Uterus (tissue), 3 donors: ENCODE measurements at regions not wholly inside any gene's neighbourhood (a gene's known extent, or its start where the extent isn't known, plus 50 kb on each side); places are given as distances from the start of the nearest gene placed in this dataset.

Experiments used
- DNase-seq, 2 donors: peaks; one replicate each; pipeline ENCODE4 v3.0.0-alpha.2; 2019 to 2020
- H3K27ac ChIP-seq, 2 donors: fragments of 200-600 bp; sonication (generic); 1 replicate in 1 of 2; 2 replicates in 1 of 2; pipeline ENCODE4 v1.5.1; 2016 to 2018
- H3K27me3 ChIP-seq, 2 donors: fragments of 200-600 bp; sonication (generic); one replicate each; pipeline ENCODE4 v1.5.1; 2018 to 2019; ENCODE audit warnings: control low read depth in 1 of 2
- H3K36me3 ChIP-seq, 2 donors: fragments of 200-600 bp; sonication (generic); one replicate each; pipeline ENCODE4 v1.5.1; 2019; ENCODE audit warnings: control low read depth in 1 of 2
- H3K4me1 ChIP-seq, 2 donors: fragments of 200-600 bp; sonication (generic); one replicate each; pipeline ENCODE4 v1.5.1; 2018 to 2019; ENCODE audit warnings: control low read depth in 1 of 2
- H3K4me3 ChIP-seq, 2 donors: fragments of 200-600 bp; sonication (generic); 1 replicate in 1 of 2; 2 replicates in 1 of 2; pipeline ENCODE4 v1.5.1; 2018 to 2019; ENCODE audit warnings: mild to moderate bottlenecking in 1 of 2
- H3K9me3 ChIP-seq, 2 donors: fragments of 200-600 bp; sonication (generic); one replicate each; pipeline ENCODE4 v1.5.1; 2019; ENCODE audit warnings: control low read depth in 1 of 2
- POLR2A ChIP-seq, 2 donors: fragments of 450-650 bp; IDR thresholded peaks; one replicate each; pipeline ENCODE4 v1.6.1; 2016; ENCODE audit warnings: antibody characterized with exemption in 2 of 2, mild to moderate bottlenecking in 1 of 2, moderate library complexity in 1 of 2
- intact Hi-C: fragments of 100-400 bp; cut with DNase I; formaldehyde crosslinking; loops from one replicate; pipeline ENCODE4 v1.15.1; 2023; ENCODE audit warnings: low total_unique reads
- TF ChIP-seq, protein P1 (sequence below), 4 experiments: fragments of 200-600 bp in 2 of 4; fragments of 450-650 bp in 2 of 4; sonication (generic) in 2 of 4; IDR thresholded peaks; one replicate each; pipeline ENCODE4 v1.5.1; 2016 to 2019; ENCODE audit warnings: antibody characterized with exemption in 4 of 4, mild to moderate bottlenecking in 2 of 4, moderate library complexity in 1 of 4
- donor health status: DM: yes; HTN: yes; CAD: no.

DNA sequence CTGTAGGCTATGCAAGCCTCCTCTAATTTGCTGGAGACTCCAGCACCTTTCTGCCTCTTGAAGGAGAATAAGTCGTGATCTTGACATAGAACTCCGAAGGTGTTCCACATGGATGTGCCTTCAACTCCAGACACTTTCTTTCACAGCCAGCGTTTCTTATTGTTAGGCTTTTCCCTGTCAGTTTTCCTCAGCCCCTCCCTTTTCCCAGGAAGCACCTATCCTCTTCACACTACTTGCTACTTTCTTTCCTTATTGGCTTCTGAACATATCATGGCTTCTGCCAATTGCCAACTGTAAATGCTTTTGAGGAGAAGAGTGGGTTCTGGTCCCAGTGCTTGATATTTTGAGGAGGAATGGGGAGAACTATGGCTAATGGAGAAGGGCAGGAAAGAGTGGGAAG, 216.3 kb upstream of the PGR start:
- peak overlapping the region in 1 of 2 donors; percentile 90 for H3K27ac ChIP-seq
- intact Hi-C loops, result no loop called here
- TF ChIP-seq, protein P1, sequence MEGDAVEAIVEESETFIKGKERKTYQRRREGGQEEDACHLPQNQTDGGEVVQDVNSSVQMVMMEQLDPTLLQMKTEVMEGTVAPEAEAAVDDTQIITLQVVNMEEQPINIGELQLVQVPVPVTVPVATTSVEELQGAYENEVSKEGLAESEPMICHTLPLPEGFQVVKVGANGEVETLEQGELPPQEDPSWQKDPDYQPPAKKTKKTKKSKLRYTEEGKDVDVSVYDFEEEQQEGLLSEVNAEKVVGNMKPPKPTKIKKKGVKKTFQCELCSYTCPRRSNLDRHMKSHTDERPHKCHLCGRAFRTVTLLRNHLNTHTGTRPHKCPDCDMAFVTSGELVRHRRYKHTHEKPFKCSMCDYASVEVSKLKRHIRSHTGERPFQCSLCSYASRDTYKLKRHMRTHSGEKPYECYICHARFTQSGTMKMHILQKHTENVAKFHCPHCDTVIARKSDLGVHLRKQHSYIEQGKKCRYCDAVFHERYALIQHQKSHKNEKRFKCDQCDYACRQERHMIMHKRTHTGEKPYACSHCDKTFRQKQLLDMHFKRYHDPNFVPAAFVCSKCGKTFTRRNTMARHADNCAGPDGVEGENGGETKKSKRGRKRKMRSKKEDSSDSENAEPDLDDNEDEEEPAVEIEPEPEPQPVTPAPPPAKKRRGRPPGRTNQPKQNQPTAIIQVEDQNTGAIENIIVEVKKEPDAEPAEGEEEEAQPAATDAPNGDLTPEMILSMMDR (IDR thresholded peaks at IDR 0.05), result no peak
- no peak for TF ChIP-seq POLR2A (IDR thresholded peaks at IDR 0.05)
- H3K4me1 ChIP-seq, result peaks cover 0 to 4% of the 10 kb centered on the region in 2 donors
- H3K36me3 ChIP-seq, result no peaks in the 10 kb centered on the region
- H3K9me3 ChIP-seq, result no peaks in the 10 kb centered on the region
- DNase-seq, result no peak
- H3K4me3 ChIP-seq, result no peak overlapping the region
- H3K27me3 ChIP-seq, result no peaks in the 10 kb centered on the region

DNA sequence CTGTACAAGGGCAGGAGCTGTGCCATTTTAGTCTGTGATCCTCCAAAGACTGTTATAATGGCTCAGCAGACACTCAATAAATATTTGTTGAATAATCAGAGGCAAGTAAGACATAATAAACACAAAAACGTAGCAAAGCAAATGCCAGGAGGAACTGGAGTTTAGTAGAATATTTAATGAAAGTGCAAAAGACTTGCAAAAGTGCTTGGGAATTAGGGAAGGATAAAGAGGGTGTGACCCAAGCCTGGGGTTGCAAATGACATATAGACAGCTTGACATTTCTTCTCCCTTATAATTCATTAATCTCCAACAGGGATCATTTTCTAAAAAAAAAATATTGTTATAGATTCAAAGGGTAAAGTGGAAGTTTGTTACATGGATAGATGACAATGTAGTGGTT, 212.7 kb upstream of the PGR start:
- no peak for DNase-seq
- Histone ChIP-seq H3K27me3 (no peaks in the 10 kb centered on the region), H3K4me1 (no peaks in the 10 kb centered on the region), H3K4me3 (no peak overlapping the region), H3K27ac (peak overlapping the region; percentile 29 to 73), H3K9me3 (no peaks in the 10 kb centered on the region), H3K36me3 (no peaks in the 10 kb centered on the region)
- intact Hi-C loops, result no loop called here
- TF ChIP-seq, protein P1 (IDR thresholded peaks at IDR 0.05), result no peak
- no peak for TF ChIP-seq POLR2A (IDR thresholded peaks at IDR 0.05)

DNA sequence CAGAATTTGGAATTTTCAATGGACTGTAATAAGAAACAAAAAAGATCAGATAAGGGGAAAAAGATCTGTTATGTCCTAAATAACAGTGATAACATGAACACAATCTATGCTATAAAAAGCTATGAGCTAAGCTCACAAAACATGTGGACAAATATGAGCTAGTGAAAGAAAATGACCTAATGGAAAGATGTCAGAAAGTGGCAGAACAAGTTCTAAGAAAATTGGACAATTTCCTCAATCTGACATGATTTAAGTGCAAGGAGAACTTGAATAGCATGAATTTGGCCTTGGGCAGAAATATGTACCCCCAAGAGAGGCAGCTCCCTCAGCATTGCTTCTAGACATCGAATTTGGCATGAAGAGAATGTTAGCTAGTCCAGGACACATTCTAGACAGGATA, 212.0 kb upstream of the PGR start:
- TF ChIP-seq, protein P1 (IDR thresholded peaks at IDR 0.05), result no peak
- no peak for TF ChIP-seq POLR2A (IDR thresholded peaks at IDR 0.05)
- no peak for DNase-seq
- Histone ChIP-seq H3K9me3 (no peaks in the 10 kb centered on the region), H3K27me3 (no peaks in the 10 kb centered on the region), H3K27ac (peak overlapping the region; percentile 29 to 73), H3K36me3 (no peaks in the 10 kb centered on the region), H3K4me1 (no peaks in the 10 kb centered on the region), H3K4me3 (no peak overlapping the region)
- intact Hi-C loops, result no loop called here

DNA sequence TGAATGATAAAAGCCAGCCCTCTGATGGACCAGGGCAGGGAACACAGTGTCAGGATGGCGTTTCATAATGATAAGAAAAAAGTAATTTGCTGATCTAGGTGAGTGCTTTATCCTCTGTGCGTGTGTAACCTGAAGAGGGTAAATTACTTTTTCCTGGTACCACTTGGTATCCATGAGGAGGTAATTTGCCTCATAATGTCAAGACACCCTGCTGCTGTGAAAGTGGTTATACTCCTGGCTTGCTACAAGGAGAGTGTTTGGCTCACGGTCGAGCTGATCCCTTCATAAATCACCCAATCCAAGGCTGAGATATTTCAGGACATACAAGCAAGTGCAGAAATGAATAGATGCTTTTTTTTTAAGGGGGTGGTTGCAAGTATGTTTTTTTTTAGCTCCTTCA, 207.2 kb upstream of the PGR start:
- Histone ChIP-seq H3K27ac (peak overlapping the region; percentile 59 to 70), H3K9me3 (no peaks in the 10 kb centered on the region), H3K27me3 (no peaks in the 10 kb centered on the region), H3K36me3 (no peaks in the 10 kb centered on the region), H3K4me3 (no peak overlapping the region), H3K4me1 (no peaks in the 10 kb centered on the region)
- peak; percentile 33 to 51 for DNase-seq
- TF ChIP-seq, protein P1 (IDR thresholded peaks at IDR 0.05), result no peak
- TF ChIP-seq POLR2A (IDR thresholded peaks at IDR 0.05), result no peak
- intact Hi-C loops, result no loop called here

DNA sequence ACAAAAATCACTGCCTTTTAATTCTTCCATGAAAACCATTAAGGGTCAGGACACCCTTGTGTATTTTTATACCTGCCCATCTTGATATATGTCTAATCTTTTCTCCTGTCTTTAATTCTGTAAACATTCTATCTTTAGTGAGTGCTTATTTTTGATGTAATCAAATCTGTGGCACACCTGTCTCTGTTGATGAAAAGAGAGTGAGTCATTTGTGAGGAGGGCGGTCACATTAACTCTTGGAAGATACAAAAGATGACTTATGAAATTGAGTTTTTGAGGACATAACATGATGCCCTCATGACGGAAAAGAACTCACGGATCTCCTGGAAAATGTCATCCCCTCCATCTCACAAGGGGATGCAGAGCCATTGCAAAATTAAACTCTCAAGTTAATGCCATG, 206.5 kb upstream of the PGR start:
- DNase-seq, result no peak
- Histone ChIP-seq H3K27me3 (no peaks in the 10 kb centered on the region), H3K36me3 (no peaks in the 10 kb centered on the region), H3K9me3 (no peaks in the 10 kb centered on the region), H3K27ac (peak overlapping the region; percentile 59 to 70), H3K4me1 (no peaks in the 10 kb centered on the region), H3K4me3 (no peak overlapping the region)
- intact Hi-C loops, result no loop called here
- TF ChIP-seq, protein P1 (IDR thresholded peaks at IDR 0.05), result no peak
- no peak for TF ChIP-seq POLR2A (IDR thresholded peaks at IDR 0.05)
